OCI-LY7 (cell line): ENCODE measurements at regions not wholly inside any gene's neighbourhood (a gene's known extent, or its start where the extent isn't known, plus 50 kb on each side); places are given as distances from the start of the nearest gene placed in this dataset.

ENCODE experiments used
- BruUV-seq: library from RNA; stranded (reverse); fragments of 400-500 nt; replicated peaks from 2 replicates; lab custom pipeline; 2021; lab: Mats Ljungman, UMichigan
- CTCF ChIA-PET: fragments of 300-600 bp; sonication (Branson Sonifier 250); formaldehyde crosslinking; loops from one replicate; lab custom pipeline; 2022; ENCODE audit warnings: antibody characterized with exemption; ENCODE audit not compliant: unreplicated experiment; lab: Charles Lee
- POLR2A ChIA-PET: fragments of 300-600 bp; sonication (Branson Sonifier 250); formaldehyde crosslinking; loops from one replicate; lab custom pipeline; 2022; ENCODE audit warnings: antibody characterized with exemption; lab: Charles Lee
- DNase-seq: peaks from one replicate; pipeline ENCODE4 v3.0.0-alpha.2; 2015; ENCODE audit warnings: low spot score
- H2AFZ ChIP-seq: fragments of 200-600 bp; sonication (generic), shearing (Covaris generic); 2 replicates; pipeline ENCODE4 v1.6.1; 2014; ENCODE audit warnings: mild to moderate bottlenecking, antibody characterized with exemption, low read length, moderate library complexity
- H3K27ac ChIP-seq: fragments of 200-600 bp; sonication (generic); 2 replicates; pipeline ENCODE4 v1.5.1; 2014; ENCODE audit warnings: mixed run types, low read depth, mild to moderate bottlenecking, moderate library complexity, low read length, inconsistent platforms; ENCODE audit not compliant: poor library complexity, severe bottlenecking
- H3K36me3 ChIP-seq: fragments of 200-600 bp; sonication (generic); 2 replicates; pipeline ENCODE4 v1.6.1; 2014; ENCODE audit warnings: mild to moderate bottlenecking, antibody characterized with exemption, low read length, moderate library complexity, mixed read lengths; ENCODE audit not compliant: insufficient read depth
- H3K4me1 ChIP-seq: fragments of 200-600 bp; sonication (generic); 2 replicates; pipeline ENCODE4 v1.5.1; 2014; ENCODE audit warnings: mild to moderate bottlenecking, low read length; ENCODE audit not compliant: insufficient read depth, poor library complexity, severe bottlenecking
- H3K4me2 ChIP-seq: fragments of 200-600 bp; sonication (generic); 2 replicates; pipeline ENCODE4 v1.6.1; 2014; ENCODE audit warnings: mild to moderate bottlenecking, low read length
- H3K4me3 ChIP-seq: fragments of 200-600 bp; sonication (generic); 2 replicates; pipeline ENCODE4 v1.5.1; 2014; ENCODE audit warnings: mild to moderate bottlenecking, low read depth, low read length; ENCODE audit not compliant: poor library complexity, severe bottlenecking
- H3K79me2 ChIP-seq: fragments of 200-600 bp; sonication (generic); 2 replicates; pipeline ENCODE4 v1.6.1; 2016; ENCODE audit warnings: low read depth, mild to moderate bottlenecking, low read length, moderate library complexity, mixed read lengths; ENCODE audit not compliant: insufficient read depth
- H3K9me2 ChIP-seq: fragments of 200-600 bp; sonication (generic); 2 replicates; pipeline ENCODE4 v1.6.1; 2016; ENCODE audit warnings: mild to moderate bottlenecking, low read length, mixed read lengths; ENCODE audit not compliant: insufficient read depth
- H3K9me3 ChIP-seq: fragments of 200-600 bp; sonication (generic); 2 replicates; pipeline ENCODE4 v1.6.1; 2014; ENCODE audit warnings: mild to moderate bottlenecking, mixed run types, low read length, mixed read lengths
- H4K20me1 ChIP-seq: fragments of 200-600 bp; sonication (generic); 2 replicates; pipeline ENCODE4 v1.6.1; 2014; ENCODE audit warnings: mild to moderate bottlenecking, antibody characterized with exemption, low read length, moderate library complexity, mixed read lengths; ENCODE audit not compliant: insufficient read depth
- CTCF ChIP-seq: fragments of 200-600 bp; sonication (generic); conservative IDR thresholded peaks from 2 replicates; pipeline ENCODE4 v1.5.1; 2014; ENCODE audit warnings: mild to moderate bottlenecking, antibody characterized with exemption, low read length, moderate library complexity, mixed read lengths
- EZH2phosphoT487 ChIP-seq: fragments of 200-600 bp; sonication (generic); IDR thresholded peaks from 2 replicates; pipeline ENCODE4 v1.6.1; 2018; ENCODE audit warnings: low read depth, borderline replicate concordance, mild to moderate bottlenecking, mixed run types, antibody characterized with exemption, low read length, moderate library complexity, mixed read lengths
- intact Hi-C: fragments of 100-400 bp; cut with micrococcal nuclease; formaldehyde crosslinking; loops from one replicate; pipeline ENCODE4 v1.10.0; 2022; ENCODE audit not compliant: unreplicated experiment

GRCh38 chr5:161009817-161010216 is 157.8 kb upstream of the ATP10B start:
- no peak overlapping the region for H2AFZ ChIP-seq
- no peaks in the 10 kb centered on the region for H4K20me1 ChIP-seq
- POLR2A ChIA-PET, result no interaction called here
- no TSS peak for BruUV-seq
- intact Hi-C loops, result no loop called here
- no peak overlapping the region for H3K4me3 ChIP-seq
- no peaks in the 10 kb centered on the region for H3K36me3 ChIP-seq
- no peaks in the 10 kb centered on the region for H3K79me2 ChIP-seq
- no peaks in the 10 kb centered on the region for H3K4me1 ChIP-seq
- no peak for TF ChIP-seq CTCF
- TF ChIP-seq EZH2phosphoT487, result no peak
- H3K27ac ChIP-seq, result no peak overlapping the region
- DNase-seq, result no peak
- H3K9me2 ChIP-seq, result no peaks in the 10 kb centered on the region
- CTCF ChIA-PET, result no interaction called here
- H3K4me2 ChIP-seq, result no peak overlapping the region
- H3K9me3 ChIP-seq, result no peaks in the 10 kb centered on the region

GRCh38 chr5:161009194-161009593 is 157.2 kb upstream of the ATP10B start:
- DNase-seq, result no peak
- H3K4me3 ChIP-seq, result no peak overlapping the region
- no TSS peak for BruUV-seq
- ChIA-PET CTCF (no interaction called here), POLR2A (no interaction called here)
- H3K27ac ChIP-seq, result no peak overlapping the region
- no peaks in the 10 kb centered on the region for H3K79me2 ChIP-seq
- H3K4me1 ChIP-seq, result no peaks in the 10 kb centered on the region
- H4K20me1 ChIP-seq, result no peaks in the 10 kb centered on the region
- no peak overlapping the region for H2AFZ ChIP-seq
- intact Hi-C loops, result no loop called here
- H3K9me2 ChIP-seq, result no peaks in the 10 kb centered on the region
- no peak overlapping the region for H3K4me2 ChIP-seq
- H3K36me3 ChIP-seq, result no peaks in the 10 kb centered on the region
- no peak for TF ChIP-seq EZH2phosphoT487
- TF ChIP-seq CTCF, result no peak
- H3K9me3 ChIP-seq, result no peaks in the 10 kb centered on the region

- intact Hi-C loops, result no loop called here
- no peak overlapping the region for H2AFZ ChIP-seq
- H3K27ac ChIP-seq, result no peak overlapping the region
- ChIA-PET POLR2A (no interaction called here), CTCF (no interaction called here)
- no peaks in the 10 kb centered on the region for H3K36me3 ChIP-seq
- H3K4me2 ChIP-seq, result no peak overlapping the region
- H3K4me1 ChIP-seq, result no peaks in the 10 kb centered on the region
- TF ChIP-seq EZH2phosphoT487 (no peak), CTCF (no peak)
- H3K4me3 ChIP-seq, result no peak overlapping the region
- H3K9me2 ChIP-seq, result no peaks in the 10 kb centered on the region
- DNase-seq, result no peak
- no peaks in the 10 kb centered on the region for H3K79me2 ChIP-seq
- H3K9me3 ChIP-seq, result no peaks in the 10 kb centered on the region
- BruUV-seq, result no TSS peak
- H4K20me1 ChIP-seq, result no peaks in the 10 kb centered on the region
These were observed 155.9 kb upstream of the ATP10B start for GRCh38 chr5:161007879-161008278.
